DOHH2 (cell line): ENCODE measurements at regions not wholly inside any gene's neighbourhood (a gene's known extent, or its start where the extent isn't known, plus 50 kb on each side); places are given as distances from the start of the nearest gene placed in this dataset.

Source experiments
- H3F3A ChIP-seq: fragments of 200-600 bp; sonication (generic), shearing (Covaris generic); 2 replicates; pipeline ENCODE4 v1.6.0; 2016; ENCODE audit warnings: antibody characterized with exemption, mild to moderate bottlenecking; ENCODE audit not compliant: control insufficient read depth, insufficient read depth
- H3K27ac ChIP-seq: fragments of 200-600 bp; sonication (generic); 2 replicates; pipeline ENCODE4 v1.5.1; 2014; ENCODE audit warnings: low read depth, mild to moderate bottlenecking, low read length, moderate library complexity
- H3K27me3 ChIP-seq: fragments of 200-600 bp; sonication (generic); 2 replicates; pipeline ENCODE4 v1.6.1; 2014; ENCODE audit warnings: mild to moderate bottlenecking, low read length, mixed read lengths; ENCODE audit not compliant: control insufficient read depth
- H3K36me3 ChIP-seq: fragments of 200-600 bp; sonication (generic); 2 replicates; pipeline ENCODE4 v1.6.1; 2014; ENCODE audit warnings: mild to moderate bottlenecking, low read length, moderate library complexity, mixed read lengths; ENCODE audit not compliant: control insufficient read depth
- H3K4me1 ChIP-seq: fragments of 200-600 bp; sonication (generic); 2 replicates; pipeline ENCODE4 v1.6.1; 2014; ENCODE audit warnings: mild to moderate bottlenecking, low read length, mixed read lengths; ENCODE audit not compliant: control insufficient read depth
- H3K4me2 ChIP-seq: fragments of 200-600 bp; sonication (generic); 2 replicates; pipeline ENCODE4 v1.6.0; 2014; ENCODE audit warnings: mild to moderate bottlenecking, low read length, moderate library complexity
- H3K4me3 ChIP-seq: fragments of 200-600 bp; sonication (generic); 2 replicates; pipeline ENCODE4 v1.5.1; 2014; ENCODE audit warnings: mild to moderate bottlenecking, low read length, mixed read lengths
- H3K79me2 ChIP-seq: fragments of 200-600 bp; sonication (generic); 2 replicates; pipeline ENCODE4 v1.6.1; 2014; ENCODE audit warnings: mild to moderate bottlenecking, low read length, mixed read lengths; ENCODE audit not compliant: control insufficient read depth
- H3K9me2 ChIP-seq: fragments of 200-600 bp; sonication (generic); replicated peaks from 2 replicates; pipeline ENCODE4 v1.6.1; 2014; ENCODE audit warnings: mild to moderate bottlenecking, low read length, mixed read lengths; ENCODE audit not compliant: control insufficient read depth
- H3K9me3 ChIP-seq: fragments of 200-600 bp; sonication (generic); 2 replicates; pipeline ENCODE4 v1.6.1; 2014; ENCODE audit warnings: antibody characterized with exemption, low read length, mixed read lengths; ENCODE audit not compliant: control insufficient read depth, insufficient read depth
- H4K20me1 ChIP-seq: fragments of 200-600 bp; sonication (generic); 2 replicates; pipeline ENCODE4 v1.6.0; 2014; ENCODE audit warnings: low read depth, mild to moderate bottlenecking, antibody characterized with exemption, low read length, moderate library complexity; ENCODE audit not compliant: control insufficient read depth, insufficient read depth
- CTCF ChIP-seq: fragments of 200-600 bp; sonication (generic); IDR thresholded peaks from one replicate; pipeline ENCODE4 v1.5.1; 2014; ENCODE audit warnings: antibody characterized with exemption, mild to moderate bottlenecking, low read depth, low read length; ENCODE audit not compliant: poor library complexity, severe bottlenecking
- EZH2phosphoT487 ChIP-seq: fragments of 200-600 bp; sonication (generic); IDR thresholded peaks from 2 replicates; pipeline ENCODE4 v1.6.1; 2017; ENCODE audit warnings: borderline replicate concordance, mild to moderate bottlenecking, antibody characterized with exemption, low read length, moderate library complexity, mixed read lengths

- TF ChIP-seq CTCF (no peak), EZH2phosphoT487 (no peak)
Measured at GRCh38 chr2:119078796-119079195, 79.8 kb downstream of the C1QL2 start.

GRCh38 chr2:119076713-119077112, 81.8 kb downstream of the C1QL2 start:
- no peaks in the 10 kb centered on the region for H3K79me2 ChIP-seq
- no peaks in the 10 kb centered on the region for H4K20me1 ChIP-seq
- H3K27ac ChIP-seq, result no peak overlapping the region
- H3K27me3 ChIP-seq, result peaks cover 2% of the 10 kb centered on the region; the same call in 1 of the 2 replicates
- TF ChIP-seq EZH2phosphoT487 (no peak), CTCF (no peak)
- no peaks in the 10 kb centered on the region for H3K9me2 ChIP-seq
- H3K4me3 ChIP-seq, result no peak overlapping the region
- H3K9me3 ChIP-seq, result no peaks in the 10 kb centered on the region
- no peak overlapping the region for H3K4me2 ChIP-seq
- H3F3A ChIP-seq, result no peaks in the 10 kb centered on the region
- H3K4me1 ChIP-seq, result no peaks in the 10 kb centered on the region
- no peaks in the 10 kb centered on the region for H3K36me3 ChIP-seq

More at GRCh38 chr2:119078796-119079195, 79.8 kb downstream of the C1QL2 start:
- Histone ChIP-seq H3K4me3 (no peak overlapping the region), H3K36me3 (no peaks in the 10 kb centered on the region), H3K27me3 (no peaks in the 10 kb centered on the region; the same call in 1 of the 2 replicates), H3K27ac (no peak overlapping the region), H3K4me2 (no peak overlapping the region), H3K79me2 (no peaks in the 10 kb centered on the region), H3F3A (no peaks in the 10 kb centered on the region), H3K9me3 (no peaks in the 10 kb centered on the region), H3K4me1 (no peaks in the 10 kb centered on the region), H4K20me1 (no peaks in the 10 kb centered on the region), H3K9me2 (no peaks in the 10 kb centered on the region)

- no peaks in the 10 kb centered on the region for H3K9me2 ChIP-seq
- no peaks in the 10 kb centered on the region for H4K20me1 ChIP-seq
- no peaks in the 10 kb centered on the region for H3K9me3 ChIP-seq
- H3K79me2 ChIP-seq, result no peaks in the 10 kb centered on the region
- peaks cover 8% of the 10 kb centered on the region; the same call in 1 of the 2 replicates for H3K27me3 ChIP-seq
- TF ChIP-seq CTCF, result no peak
- no peak for TF ChIP-seq EZH2phosphoT487
- no peaks in the 10 kb centered on the region for H3K36me3 ChIP-seq
- H3F3A ChIP-seq, result no peaks in the 10 kb centered on the region
- no peak overlapping the region for H3K4me2 ChIP-seq
- no peak overlapping the region for H3K27ac ChIP-seq
- no peaks in the 10 kb centered on the region for H3K4me1 ChIP-seq
- no peak overlapping the region for H3K4me3 ChIP-seq
Measured at GRCh38 chr2:119073213-119073612, 85.3 kb downstream of the C1QL2 start.
